Small intestine (tissue), 7 donors: ENCODE measurements at regions not wholly inside any gene's neighbourhood (a gene's known extent, or its start where the extent isn't known, plus 50 kb on each side); places are given as distances from the start of the nearest gene placed in this dataset.
A peak's percentile ranks its signal among the peaks of the same experiment; 100 is the strongest.

ENCODE experiments used
- DNase-seq, 2 donors: peaks; one replicate each; pipeline versions ENCODE4 v3.0.0 to v3.0.0-alpha.2; 2013
- FAIRE-seq: peaks from 2 replicates; lab custom pipeline; 2012; peaks lifted over from hg19 to GRCh38; lab: Jason Lieb, UNC
- H3K27ac ChIP-seq, 3 donors: one replicate each; pipeline ENCODE4 v1.5.1; 2013; ENCODE audit warnings: low read length in 2 of 3, mild to moderate bottlenecking in 2 of 3, control low read depth in 1 of 3, inconsistent platforms in 1 of 3, low read depth in 1 of 3, moderate library complexity in 1 of 3
- H3K27me3 ChIP-seq, 3 donors: one replicate each; pipeline ENCODE4 v1.6.1; 2013; ENCODE audit warnings: low read length in 3 of 3, inconsistent platforms in 1 of 3; ENCODE audit not compliant: control insufficient read depth in 3 of 3, insufficient read depth in 3 of 3
- H3K36me3 ChIP-seq, 3 donors: one replicate each; pipeline ENCODE4 v1.6.1; 2013; ENCODE audit warnings: low read length in 3 of 3, inconsistent platforms in 1 of 3, low read depth in 1 of 3, mild to moderate bottlenecking in 1 of 3, moderate library complexity in 1 of 3; ENCODE audit not compliant: control insufficient read depth in 3 of 3, insufficient read depth in 2 of 3
- H3K4me1 ChIP-seq, 3 donors: one replicate each; pipeline ENCODE4 v1.6.1; 2013; ENCODE audit warnings: low read length in 2 of 3, inconsistent platforms in 1 of 3, low read depth in 1 of 3, mild to moderate bottlenecking in 1 of 3, moderate library complexity in 1 of 3; ENCODE audit not compliant: control insufficient read depth in 3 of 3, insufficient read depth in 2 of 3
- H3K4me3 ChIP-seq, 3 donors: one replicate each; pipeline ENCODE4 v1.5.1; 2013; ENCODE audit warnings: low read length in 3 of 3, control low read depth in 1 of 3, inconsistent platforms in 1 of 3, low read depth in 1 of 3, mild to moderate bottlenecking in 1 of 3, moderate library complexity in 1 of 3
- H3K9me3 ChIP-seq, 2 donors: one replicate each; pipeline ENCODE4 v1.6.1; 2013; ENCODE audit warnings: low read depth in 1 of 2, low read length in 1 of 2; ENCODE audit not compliant: control insufficient read depth in 2 of 2, insufficient read depth in 1 of 2
- WGBS, 3 donors: extraction: QIAGEN DNeasy Blood & Tissue Kit; methylation state at CpG; one replicate each; pipeline ENCODE4 v1.1.7; 2013; 5-methylcytosine and 5-hydroxymethylcytosine counted together
- donor health status: healthy with polysubstance abuse.
- donor health status: control.
- donor health status: control.
- donor health status: Bipolar disorder and iron deficiency.
- donor health status: healthy.

GRCh38 chr17:77297693-77298666 lies 157.2 kb downstream of the SEC14L1 start:
- Histone ChIP-seq H3K36me3 (peaks cover 0 to 57% (median 0%) of the 10 kb centered on the region in 3 donors), H3K27ac (no peak overlapping the region), H3K9me3 (peaks cover 0 to 16% of the 10 kb centered on the region in 2 donors), H3K4me1 (peaks cover 0 to 69% (median 2%) of the 10 kb centered on the region in 3 donors), H3K27me3 (no peaks in the 10 kb centered on the region), H3K4me3 (no peak overlapping the region)
- no peak for DNase-seq
- WGBS, 3 donors: 86 to 91% (median 89%) methylated on average over 8 of the region's 8 CpGs
- no peak for FAIRE-seq

GRCh38 chr17:77298811-77299210 lies 158.0 kb downstream of the SEC14L1 start:
- peaks cover 0 to 69% (median 2%) of the 10 kb centered on the region in 3 donors for H3K4me1 ChIP-seq
- FAIRE-seq: no peak

GRCh38 chr17:77299256-77300015 lies 158.7 kb downstream of the SEC14L1 start:
- no peaks in the 10 kb centered on the region for H3K27me3 ChIP-seq
- no peak overlapping the region for H3K4me3 ChIP-seq
- WGBS, 3 donors: 89 to 95% (median 94%) methylated on average over 6 of the region's 6 CpGs
- DNase-seq (peak in 1 of 2 donors; percentile 29), FAIRE-seq (no peak)
- H3K4me1 ChIP-seq: peaks cover 0 to 76% (median 2%) of the 10 kb centered on the region in 3 donors
- H3K9me3 ChIP-seq: peaks cover 0 to 16% of the 10 kb centered on the region in 2 donors
- H3K36me3 ChIP-seq: peaks cover 0 to 63% (median 0%) of the 10 kb centered on the region in 3 donors
- H3K27ac ChIP-seq: peak overlapping the region in 2 of 3 donors; percentile 15 to 61

More at GRCh38 chr17:77298811-77299210, 158.0 kb downstream of the SEC14L1 start:
- Histone ChIP-seq H3K4me3 (no peak overlapping the region), H3K36me3 (peaks cover 0 to 58% (median 0%) of the 10 kb centered on the region in 3 donors), H3K9me3 (peaks cover 0 to 16% of the 10 kb centered on the region in 2 donors), H3K27me3 (no peaks in the 10 kb centered on the region), H3K27ac (no peak overlapping the region)
- DNase-seq: no peak
- WGBS, 3 donors: 96 to 98% (median 97%) methylated on average over 5 of the region's 5 CpGs

GRCh38 chr17:77300016-77300686 lies 159.4 kb downstream of the SEC14L1 start:
- 37 to 75% (median 53%) methylated on average over 4 of the region's 4 CpGs for WGBS, 3 donors
- Histone ChIP-seq H3K27me3 (no peaks in the 10 kb centered on the region), H3K9me3 (peaks cover 0 to 16% of the 10 kb centered on the region in 2 donors), H3K4me3 (no peak overlapping the region), H3K4me1 (peaks cover 0 to 78% (median 2%) of the 10 kb centered on the region in 3 donors), H3K36me3 (peaks cover 0 to 64% (median 0%) of the 10 kb centered on the region in 3 donors), H3K27ac (peak overlapping the region in 2 of 3 donors; percentile 15 to 61)
- DNase-seq (peak; percentile 72 to 96), FAIRE-seq (no peak)

- no peak overlapping the region for H3K4me3 ChIP-seq
- H3K27me3 ChIP-seq: no peaks in the 10 kb centered on the region
- peak overlapping the region in 1 of 3 donors; percentile 66 for H3K27ac ChIP-seq
- peaks cover 0 to 64% (median 0%) of the 10 kb centered on the region in 3 donors for H3K36me3 ChIP-seq
- DNase-seq (peak in 1 of 2 donors; percentile 66), FAIRE-seq (no peak)
- 59 to 82% (median 65%) methylated on average over 8 of the region's 8 CpGs for WGBS, 3 donors
- H3K4me1 ChIP-seq: peaks cover 0 to 77% (median 13%) of the 10 kb centered on the region in 3 donors
- H3K9me3 ChIP-seq: peaks cover 0 to 16% of the 10 kb centered on the region in 2 donors
These were observed 161.0 kb downstream of the SEC14L1 start for GRCh38 chr17:77301694-77302266.

GRCh38 chr17:77302682-77303081 lies 161.9 kb downstream of the SEC14L1 start:
- DNase-seq: no peak
- H3K27ac ChIP-seq: peak overlapping the region in 1 of 3 donors; percentile 34
- H3K9me3 ChIP-seq: peaks cover 0 to 16% of the 10 kb centered on the region in 2 donors
- H3K4me3 ChIP-seq: no peak overlapping the region
- H3K36me3 ChIP-seq: peaks cover 0 to 66% (median 0%) of the 10 kb centered on the region in 3 donors
- no peaks in the 10 kb centered on the region for H3K27me3 ChIP-seq
- peaks cover 0 to 77% (median 15%) of the 10 kb centered on the region in 3 donors for H3K4me1 ChIP-seq
- 90 to 99% (median 95%) methylated on average over 8 of the region's 8 CpGs for WGBS, 3 donors
- FAIRE-seq: no peak

GRCh38 chr17:77303620-77304019 lies 162.9 kb downstream of the SEC14L1 start:
- 93 to 96% (median 94%) methylated on average over 6 of the region's 6 CpGs for WGBS, 3 donors
- H3K27me3 ChIP-seq: no peaks in the 10 kb centered on the region
- no peak overlapping the region for H3K27ac ChIP-seq
- no peak for FAIRE-seq
- H3K9me3 ChIP-seq: peaks cover 0 to 11% of the 10 kb centered on the region in 2 donors
- H3K4me3 ChIP-seq: no peak overlapping the region
- peaks cover 0 to 80% (median 15%) of the 10 kb centered on the region in 3 donors for H3K4me1 ChIP-seq
- DNase-seq: no peak
- peaks cover 0 to 66% (median 0%) of the 10 kb centered on the region in 3 donors for H3K36me3 ChIP-seq
